ENCODE measurements at regions not wholly inside any gene's neighbourhood (a gene's known extent, or its start where the extent isn't known, plus 50 kb on each side); places are given as distances from the start of the nearest gene placed in this dataset.

GRCh38 chr14:87837296-87837695 lies 155.7 kb downstream of the GALC start:
- Histone ChIP-seq H3K36me3 (ENCODE audit: insufficient read depth, low read length) (no peaks in the 10 kb centered on the region), H3K9me3 (ENCODE audit: control insufficient read depth in 1 of 2, insufficient read depth in 1 of 2, low read length in 2 of 2) (no peaks in the 10 kb centered on the region), H3K4me1 (ENCODE audit: insufficient read depth, low read length) (no peaks in the 10 kb centered on the region), H3K4me3 (ENCODE audit: low read length) (no peak overlapping the region), H3K27me3 (ENCODE audit: control insufficient read depth in 1 of 2, insufficient read depth in 2 of 2, low read length in 2 of 2) (no peaks in the 10 kb centered on the region), H3K27ac (ENCODE audit: low read depth in 1 of 2, low read length in 2 of 2) (no peak overlapping the region)
- TF ChIP-seq CTCF (IDR thresholded peaks at IDR 0.05): no peak
- intact Hi-C loops (cut with DNase I, micrococcal nuclease): no loop called here
- H3K27ac Mint-ChIP-seq: no peak overlapping the region
- H3K27me3 Mint-ChIP-seq: peaks cover 12% of the 10 kb centered on the region
- H3K4me3 Mint-ChIP-seq: no peak overlapping the region
- no peaks in the 10 kb centered on the region for H3K36me3 Mint-ChIP-seq (ENCODE audit: low read depth)
- POLR2A ChIA-PET: no interaction called here
- H3K9me3 Mint-ChIP-seq: no peaks in the 10 kb centered on the region
- DNase-seq: no peak
- no peaks in the 10 kb centered on the region for H3K4me1 Mint-ChIP-seq (ENCODE audit: low read depth)
- ATAC-seq (ENCODE audit: poor library complexity): no peak
- CTCF ChIA-PET: interaction anchor here (1.4 kb wide), 1 partner anchor 9 kb away, joined by 3 read pairs; no protein-coding TSS in a partner anchor

GRCh38 chr14:87834594-87834993 lies 158.4 kb downstream of the GALC start:
- CTCF ChIA-PET: no interaction called here

GRCh38 chr14:87833026-87833425 lies 160.0 kb downstream of the GALC start:
- Histone ChIP-seq H3K36me3 (ENCODE audit: insufficient read depth, low read length) (no peaks in the 10 kb centered on the region), H3K9me3 (ENCODE audit: control insufficient read depth in 1 of 2, insufficient read depth in 1 of 2, low read length in 2 of 2) (no peaks in the 10 kb centered on the region), H3K27ac (ENCODE audit: low read depth in 1 of 2, low read length in 2 of 2) (no peak overlapping the region), H3K4me1 (ENCODE audit: insufficient read depth, low read length) (no peaks in the 10 kb centered on the region), H3K4me3 (ENCODE audit: low read length) (no peak overlapping the region), H3K27me3 (ENCODE audit: control insufficient read depth in 1 of 2, insufficient read depth in 2 of 2, low read length in 2 of 2) (peaks cover 6 to 14% of the 10 kb centered on the region in 2 experiments)
- Mint-ChIP-seq H3K4me3 (no peak overlapping the region), H3K27ac (no peak overlapping the region), H3K9me3 (no peaks in the 10 kb centered on the region), H3K27me3 (peaks cover 36% of the 10 kb centered on the region), H3K4me1 (ENCODE audit: low read depth) (no peaks in the 10 kb centered on the region), H3K36me3 (ENCODE audit: low read depth) (no peaks in the 10 kb centered on the region)
- TF ChIP-seq CTCF (IDR thresholded peaks at IDR 0.05): no peak
- ChIA-PET POLR2A (no interaction called here), CTCF (no interaction called here)
- intact Hi-C loops (cut with DNase I, micrococcal nuclease): no loop called here
- no peak for ATAC-seq (ENCODE audit: poor library complexity)
- no peak for DNase-seq

More at GRCh38 chr14:87834594-87834993, 158.4 kb downstream of the GALC start:
- Mint-ChIP-seq H3K9me3 (no peaks in the 10 kb centered on the region), H3K27me3 (peaks cover 31% of the 10 kb centered on the region), H3K4me3 (no peak overlapping the region), H3K27ac (no peak overlapping the region), H3K36me3 (ENCODE audit: low read depth) (no peaks in the 10 kb centered on the region), H3K4me1 (ENCODE audit: low read depth) (no peaks in the 10 kb centered on the region)
- no peak overlapping the region for H3K27ac ChIP-seq (ENCODE audit: low read depth in 1 of 2, low read length in 2 of 2)
- H3K36me3 ChIP-seq (ENCODE audit: insufficient read depth, low read length): no peaks in the 10 kb centered on the region
- no peak for ATAC-seq (ENCODE audit: poor library complexity)
- intact Hi-C loops (cut with DNase I, micrococcal nuclease): no loop called here
- H3K4me3 ChIP-seq (ENCODE audit: low read length): no peak overlapping the region
- TF ChIP-seq CTCF (IDR thresholded peaks at IDR 0.05): no peak
- no peaks in the 10 kb centered on the region for H3K4me1 ChIP-seq (ENCODE audit: insufficient read depth, low read length)
- DNase-seq: no peak
- H3K9me3 ChIP-seq (ENCODE audit: control insufficient read depth in 1 of 2, insufficient read depth in 1 of 2, low read length in 2 of 2): no peaks in the 10 kb centered on the region
- peaks cover 4 to 7% of the 10 kb centered on the region in 2 experiments for H3K27me3 ChIP-seq (ENCODE audit: control insufficient read depth in 1 of 2, insufficient read depth in 2 of 2, low read length in 2 of 2)
- POLR2A ChIA-PET: no interaction called here
